GM12891 (cell line): ENCODE measurements at regions not wholly inside any gene's neighbourhood (a gene's known extent, or its start where the extent isn't known, plus 50 kb on each side); places are given as distances from the start of the nearest gene placed in this dataset.

ENCODE experiments used
- POLR2A ChIP-seq: IDR thresholded peaks from 2 replicates; pipeline ENCODE4 v1.6.1; 2011; ENCODE audit warnings: low read depth, low read length, control low read depth
- POLR2AphosphoS5 ChIP-seq: IDR thresholded peaks from 2 replicates; pipeline ENCODE4 v1.6.1; 2011; ENCODE audit warnings: low read depth, low read length, control low read depth
- POU2F2 ChIP-seq: IDR thresholded peaks from 2 replicates; pipeline ENCODE4 v1.6.1; 2011; ENCODE audit warnings: low read depth, mild to moderate bottlenecking, control low read depth, low read length, moderate library complexity
- SPI1 ChIP-seq: IDR thresholded peaks from 2 replicates; pipeline ENCODE4 v1.6.1; 2011; ENCODE audit warnings: low read depth, low read length, control low read depth

GRCh38 chr22:22040908-22041307 lies 58.3 kb upstream of the TOP3B start:
- TF ChIP-seq POLR2A (no peak), SPI1 (no peak), POLR2AphosphoS5 (no peak), POU2F2 (no peak)
